ENCODE measurements at regions not wholly inside any gene's neighbourhood (a gene's known extent, or its start where the extent isn't known, plus 50 kb on each side); places are given as distances from the start of the nearest gene placed in this dataset.

DNA sequence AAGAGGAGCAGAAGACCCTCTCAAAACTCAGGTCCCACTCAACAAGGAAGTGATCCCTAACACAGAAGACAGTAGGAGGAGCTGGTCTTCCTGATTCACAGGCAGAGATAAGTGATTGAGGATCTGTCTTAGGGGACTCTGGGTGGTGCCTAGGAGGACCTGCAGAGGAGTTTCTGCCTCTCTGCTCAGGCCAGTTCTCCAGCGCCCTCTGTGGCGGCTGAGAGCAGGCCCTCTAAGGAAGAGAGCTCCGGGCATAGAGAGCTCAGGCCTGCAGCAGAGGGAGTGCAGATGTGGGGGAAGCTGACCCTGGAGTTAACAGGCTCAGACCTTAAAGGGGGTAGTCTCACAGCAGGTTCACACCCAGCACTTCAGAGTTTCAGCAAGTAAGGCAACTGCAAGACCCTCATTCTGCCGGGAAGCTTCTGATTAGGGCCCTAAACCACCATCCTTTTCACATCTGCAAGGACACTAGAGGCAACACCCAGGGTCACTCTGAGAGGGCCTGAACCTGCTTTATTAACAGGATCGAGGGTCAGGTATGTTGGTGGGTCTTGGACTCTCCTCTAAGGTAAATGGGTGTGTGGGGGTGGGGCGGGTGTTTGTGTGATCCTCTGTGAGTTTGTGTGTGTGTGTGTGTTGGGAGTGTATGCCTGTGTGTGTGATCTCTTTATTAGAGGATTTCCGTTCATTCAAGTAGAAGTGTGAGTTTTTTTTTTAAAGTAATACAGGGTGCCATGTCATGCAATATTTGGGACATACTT, 57.6 kb upstream of the TARP start:
- TF ChIP-seq CTCF (conservative IDR thresholded peaks at IDR 0.05 in 1 of 2, IDR thresholded peaks at IDR 0.05 in 1 of 2; ENCODE audit: extremely low read depth in 1 of 2, insufficient read depth in 1 of 2, low read depth in 1 of 2, low read length in 2 of 2) (no peak), EZH2 (IDR thresholded peaks at IDR 0.05; ENCODE audit: borderline replicate concordance, low read length) (no peak)

Measured in mammary epithelial cell (primary cell).